Cardiac muscle cell (in vitro differentiated cells and primary cell): ENCODE measurements at regions not wholly inside any gene's neighbourhood (a gene's known extent, or its start where the extent isn't known, plus 50 kb on each side); places are given as distances from the start of the nearest gene placed in this dataset.

Experiments used
- DNase-seq, 2 donors: peaks; one replicate each; pipeline versions ENCODE4 v3.0.0 to v3.0.0-alpha.2; 2010 to 2017; ENCODE audit warnings: low read depth in 1 of 2, low spot score in 1 of 2
- H3K27ac ChIP-seq: fragments of 200-600 bp; sonication (generic); 2 replicates; pipeline ENCODE4 v1.5.1; 2016
- H3K27me3 ChIP-seq: fragments of 200-600 bp; sonication (generic); 2 replicates; pipeline ENCODE4 v1.6.0; 2016; ENCODE audit warnings: control low read depth
- H3K36me3 ChIP-seq: fragments of 200-600 bp; sonication (generic); 2 replicates; pipeline ENCODE4 v1.5.1; 2016; ENCODE audit warnings: control low read depth
- H3K4me1 ChIP-seq: fragments of 200-600 bp; sonication (generic); 2 replicates; pipeline ENCODE4 v1.8.1; 2017; ENCODE audit warnings: low read depth, mild to moderate bottlenecking, mixed run types
- H3K4me3 ChIP-seq: fragments of 200-600 bp; sonication (generic); 2 replicates; pipeline ENCODE4 v1.5.1; 2016; ENCODE audit warnings: mild to moderate bottlenecking
- H3K9me3 ChIP-seq: fragments of 200-600 bp; sonication (generic); 2 replicates; pipeline ENCODE4 v1.5.1; 2017; ENCODE audit warnings: low read depth, mild to moderate bottlenecking, control low read depth
- CTCF ChIP-seq: IDR thresholded peaks from 2 replicates; pipeline ENCODE4 v1.5.1; 2012; ENCODE audit warnings: low read depth, mild to moderate bottlenecking, low read length

GRCh38 chr11:70854201-70854600 is 398.2 kb downstream of the SHANK2 start:
- H3K4me3 ChIP-seq = no peak overlapping the region
- no peak overlapping the region for H3K27ac ChIP-seq
- DNase-seq = no peak
- H3K27me3 ChIP-seq = no peaks in the 10 kb centered on the region
- H3K36me3 ChIP-seq = no peaks in the 10 kb centered on the region
- H3K9me3 ChIP-seq = no peaks in the 10 kb centered on the region
- TF ChIP-seq CTCF = no peak
- H3K4me1 ChIP-seq = no peaks in the 10 kb centered on the region

GRCh38 chr11:70854901-70855556 is 397.3 kb downstream of the SHANK2 start:
- no peaks in the 10 kb centered on the region for H3K36me3 ChIP-seq
- H3K4me1 ChIP-seq = no peaks in the 10 kb centered on the region
- H3K27ac ChIP-seq = no peak overlapping the region
- H3K4me3 ChIP-seq = no peak overlapping the region
- DNase-seq = peak in 1 of 2 donors; percentile 36
- no peaks in the 10 kb centered on the region for H3K9me3 ChIP-seq
- TF ChIP-seq CTCF = no peak
- no peaks in the 10 kb centered on the region for H3K27me3 ChIP-seq

- no peaks in the 10 kb centered on the region for H3K27me3 ChIP-seq
- no peaks in the 10 kb centered on the region for H3K4me1 ChIP-seq
- H3K4me3 ChIP-seq = no peak overlapping the region
- no peaks in the 10 kb centered on the region for H3K9me3 ChIP-seq
- H3K27ac ChIP-seq = no peak overlapping the region
- DNase-seq = no peak
- TF ChIP-seq CTCF = no peak
- no peaks in the 10 kb centered on the region for H3K36me3 ChIP-seq
Observed at GRCh38 chr11:70857894-70858293, 394.5 kb downstream of the SHANK2 start.

- no peak for DNase-seq
- H3K27me3 ChIP-seq = no peaks in the 10 kb centered on the region
- no peak overlapping the region for H3K4me3 ChIP-seq
- no peaks in the 10 kb centered on the region for H3K36me3 ChIP-seq
- H3K9me3 ChIP-seq = no peaks in the 10 kb centered on the region
- no peak overlapping the region for H3K27ac ChIP-seq
- no peak for TF ChIP-seq CTCF
- no peaks in the 10 kb centered on the region for H3K4me1 ChIP-seq
Observed at GRCh38 chr11:70859180-70859579, 393.2 kb downstream of the SHANK2 start.

GRCh38 chr11:70860888-70861287 is 391.5 kb downstream of the SHANK2 start:
- TF ChIP-seq CTCF = no peak
- no peak for DNase-seq
- Histone ChIP-seq H3K9me3 (no peaks in the 10 kb centered on the region), H3K36me3 (no peaks in the 10 kb centered on the region), H3K27me3 (no peaks in the 10 kb centered on the region), H3K4me1 (no peaks in the 10 kb centered on the region), H3K4me3 (no peak overlapping the region), H3K27ac (no peak overlapping the region)
